ENCODE measurements at regions not wholly inside any gene's neighbourhood (a gene's known extent, or its start where the extent isn't known, plus 50 kb on each side); places are given as distances from the start of the nearest gene placed in this dataset.
"Not testable (repeated sequence)": the region's sequence is repeated elsewhere in the genome, so short reads cannot be mapped to it uniquely, and the experiment has no call there.

DNA sequence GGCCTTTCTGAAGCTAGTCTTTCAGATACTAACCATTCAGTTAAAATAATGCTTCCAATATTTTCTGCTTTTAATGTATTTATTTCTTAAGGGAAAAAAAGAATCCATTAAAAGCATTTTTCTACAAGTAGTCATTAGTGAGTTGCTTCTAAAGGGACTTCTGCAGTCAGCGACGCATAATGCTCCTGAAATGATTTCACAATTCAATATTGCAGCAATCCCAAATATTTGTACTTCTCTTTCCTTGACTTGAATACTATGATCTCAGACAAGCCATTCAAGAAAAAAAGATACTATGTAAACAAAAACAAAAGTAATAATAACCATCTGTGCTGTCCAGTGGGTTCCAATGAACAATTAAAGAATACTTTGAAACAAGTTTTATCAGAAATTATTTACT is 681.0 kb downstream of the DIPK2A start:
- no peak for DNase-seq

DNA sequence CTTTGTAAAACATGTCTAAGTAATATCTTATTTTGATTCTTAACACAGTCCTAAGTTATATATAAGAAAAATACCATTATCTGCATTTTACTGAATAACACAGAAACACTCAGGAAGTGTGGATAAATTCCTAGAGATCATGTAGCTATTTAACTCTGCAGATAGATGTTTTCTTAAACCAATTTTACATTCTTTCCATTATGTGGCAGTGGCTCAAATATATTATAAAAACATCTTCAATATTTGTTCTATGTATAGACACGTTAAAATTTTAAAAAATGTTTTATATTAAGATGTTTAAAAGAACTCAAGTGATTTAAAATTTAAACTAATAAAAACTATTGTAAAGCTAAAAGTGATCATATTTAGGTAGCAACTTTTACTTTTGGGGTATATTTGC is 683.8 kb downstream of the DIPK2A start:
- no peak for DNase-seq

DNA sequence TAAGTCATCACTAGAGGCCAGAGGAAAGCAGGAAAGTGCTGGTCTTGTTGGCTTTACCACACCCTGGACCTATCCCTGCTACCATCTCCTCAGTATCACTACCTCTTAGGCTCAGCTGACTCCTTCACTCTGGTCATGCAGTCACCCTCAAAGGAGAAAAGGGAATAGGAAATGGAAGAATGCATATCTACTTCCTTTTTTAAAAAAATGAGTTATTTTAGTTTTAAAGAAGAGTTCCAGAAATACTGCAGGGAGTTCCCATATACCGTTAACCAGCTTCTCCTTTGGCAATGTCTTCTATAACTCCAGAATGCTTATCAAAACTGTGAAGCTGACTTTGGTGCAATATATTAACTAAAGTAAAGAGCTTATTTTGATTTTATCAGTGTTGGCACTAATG is 688.6 kb downstream of the DIPK2A start:
- DNase-seq: no peak

DNA sequence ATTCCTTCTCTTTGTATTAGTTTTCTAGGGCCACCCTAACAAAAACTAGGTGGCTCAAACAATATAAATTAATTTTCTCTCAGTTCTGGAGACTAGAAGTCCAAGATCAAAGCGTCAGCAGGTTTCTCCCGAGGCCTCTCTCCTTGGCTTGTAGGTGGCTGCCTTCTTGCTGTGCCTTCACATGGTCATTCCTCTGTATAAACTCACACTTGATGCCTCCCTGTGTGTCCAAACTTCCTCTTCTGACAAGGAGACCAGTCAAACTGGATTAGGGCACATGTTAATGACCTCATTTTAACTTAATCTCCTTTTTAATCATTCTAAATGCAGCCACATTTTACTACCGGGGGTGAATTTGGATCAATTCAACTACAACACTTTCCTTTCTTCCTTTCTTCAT is 691.1 kb downstream of the DIPK2A start:
- DNase-seq: no peak

DNA sequence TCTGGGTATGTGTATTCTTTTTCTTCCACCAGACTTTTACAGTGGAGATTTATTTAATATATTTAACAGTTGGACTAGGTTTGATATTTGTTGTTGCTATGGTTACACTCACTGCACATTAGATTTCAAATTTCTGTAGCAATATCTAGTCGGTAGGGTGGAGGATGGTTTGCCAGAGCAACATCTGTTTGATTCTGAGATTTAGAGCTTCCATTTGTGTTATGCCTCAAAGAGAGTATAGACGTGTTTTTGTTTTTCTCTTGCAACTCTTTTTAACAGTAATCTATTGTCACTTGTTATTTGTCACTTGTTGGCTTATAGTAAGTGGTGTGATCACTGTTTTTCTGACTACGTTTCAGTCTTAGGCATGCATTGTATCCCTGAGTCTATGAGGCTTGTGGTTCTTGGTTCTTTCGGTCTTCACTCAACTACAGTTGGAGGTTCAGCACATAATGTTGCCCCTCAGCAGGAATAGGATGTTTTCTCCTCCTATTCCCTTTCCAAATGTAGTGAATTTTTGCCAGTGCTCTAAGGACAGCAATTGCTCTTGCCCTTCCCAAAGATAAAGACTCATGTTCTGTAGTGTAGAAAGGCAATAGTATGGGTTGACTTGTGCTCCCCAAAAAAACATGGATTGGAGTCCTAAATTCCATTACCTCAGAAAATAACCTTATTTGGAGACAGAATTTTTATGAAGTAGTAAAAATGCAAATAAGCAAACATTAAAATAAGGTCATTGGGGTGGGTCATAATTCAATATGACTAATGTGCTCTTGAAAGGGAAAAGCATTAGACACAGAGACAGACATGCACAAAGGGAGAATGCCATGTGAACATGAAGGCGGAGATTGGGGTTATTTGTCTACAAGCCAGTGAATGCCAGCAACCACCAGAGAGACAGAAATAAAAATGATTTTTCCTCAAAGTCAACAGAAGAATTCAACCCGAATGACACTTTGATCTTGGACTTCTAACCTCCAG is 692.1 kb downstream of the DIPK2A start:
- peak in 1 of 2 donors; percentile 92 for DNase-seq

DNA sequence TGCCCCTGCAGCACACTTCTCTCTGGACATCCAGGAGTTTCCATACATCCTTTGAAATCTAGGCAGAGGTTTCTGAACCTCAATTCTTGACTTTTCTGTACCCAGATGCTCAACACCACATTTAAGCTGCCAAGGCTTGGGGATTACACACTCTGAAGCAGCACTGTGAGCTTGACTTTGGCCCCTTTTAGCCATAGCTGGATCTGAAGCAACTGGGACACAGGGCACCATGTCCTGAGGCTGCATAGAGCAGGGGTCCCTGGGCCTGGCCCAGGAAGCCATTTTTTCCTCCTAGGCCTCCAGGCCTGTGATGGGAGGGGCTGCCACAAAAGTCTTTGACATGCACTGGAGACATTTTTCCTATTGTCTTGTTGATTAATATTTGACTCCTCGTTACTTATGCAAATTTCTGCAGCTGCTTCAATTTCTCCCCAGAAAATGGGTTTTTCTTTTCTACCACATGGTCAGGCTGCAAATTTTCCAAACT is 694.0 kb downstream of the DIPK2A start:
- DNase-seq: no peak

DNA sequence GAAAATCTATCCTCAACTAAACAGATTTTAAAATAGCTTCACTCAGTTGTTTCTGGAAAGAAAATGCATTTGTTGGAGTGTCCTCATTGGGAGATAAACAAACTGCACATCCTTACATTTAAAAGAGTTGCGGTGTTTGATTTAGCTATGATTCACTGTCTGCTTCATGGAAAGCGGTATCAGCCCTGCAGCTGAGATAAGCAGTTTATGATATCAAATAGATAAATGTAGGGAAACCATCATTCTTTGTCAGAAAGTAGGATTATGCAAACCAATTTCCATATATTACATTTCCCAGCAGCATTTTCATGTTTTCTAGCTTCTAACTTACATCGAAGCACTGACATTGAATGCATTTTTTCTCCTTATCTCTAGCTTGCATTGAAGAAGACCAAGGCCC is 698.9 kb downstream of the DIPK2A start:
- no peak for DNase-seq

DNA sequence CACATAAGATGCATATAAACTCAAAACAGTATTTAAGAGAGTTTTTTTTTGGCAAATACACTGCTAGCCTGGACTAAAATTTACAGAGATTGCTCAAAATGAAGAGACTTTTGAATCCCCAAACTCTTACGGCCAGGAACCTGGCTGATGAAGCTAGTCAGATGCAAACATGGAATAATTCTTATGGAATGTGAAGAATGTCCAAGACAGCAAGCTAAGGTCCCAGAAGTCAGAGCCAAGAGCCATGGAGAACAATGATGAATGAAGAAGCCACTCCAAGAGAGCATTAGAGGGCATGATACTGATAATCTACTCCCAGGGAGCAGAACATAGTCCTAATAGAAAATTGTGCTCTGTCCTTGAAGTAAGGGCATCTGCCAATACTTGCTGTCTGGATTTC is 705.5 kb downstream of the DIPK2A start:
- DNase-seq: no peak

DNA sequence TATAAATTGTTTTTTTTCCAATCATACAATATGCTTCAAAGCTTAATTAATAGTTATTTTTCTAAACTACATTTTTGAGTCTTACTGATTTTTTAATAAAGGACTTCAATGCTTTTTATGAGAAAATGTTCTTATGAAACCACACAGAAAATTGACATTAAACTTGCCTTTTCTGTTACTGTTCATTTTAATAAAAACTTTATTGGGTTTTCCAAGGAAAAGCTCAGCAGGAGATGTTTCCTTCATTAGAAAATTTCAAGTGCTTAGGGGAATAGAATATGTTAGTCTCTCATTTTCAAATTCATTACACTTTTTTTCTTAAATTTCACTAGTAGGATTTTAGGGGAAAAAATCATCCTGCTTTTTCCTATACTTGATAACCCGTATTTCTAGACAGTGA is 711.4 kb downstream of the DIPK2A start:
- no peak for DNase-seq

DNA sequence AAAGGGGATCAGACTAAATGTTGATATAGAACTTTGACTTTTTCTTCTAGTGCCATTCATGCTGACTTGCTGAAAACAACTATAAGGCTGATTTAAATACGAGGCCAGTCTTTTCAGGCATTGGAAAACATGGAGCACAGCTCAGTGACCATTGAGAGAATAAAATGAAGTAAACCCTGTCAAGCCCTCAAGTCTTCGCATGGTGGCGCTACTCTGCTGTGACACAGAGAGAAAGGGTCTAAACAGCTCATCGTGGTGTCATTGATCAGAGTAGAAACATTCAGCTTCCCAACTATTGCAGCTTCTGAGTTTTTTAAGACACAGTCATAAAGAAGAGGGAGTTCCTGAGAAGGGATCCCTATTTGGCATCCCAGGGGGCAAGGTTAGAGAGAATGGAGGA is 716.2 kb downstream of the DIPK2A start:
- no peak for DNase-seq

DNA sequence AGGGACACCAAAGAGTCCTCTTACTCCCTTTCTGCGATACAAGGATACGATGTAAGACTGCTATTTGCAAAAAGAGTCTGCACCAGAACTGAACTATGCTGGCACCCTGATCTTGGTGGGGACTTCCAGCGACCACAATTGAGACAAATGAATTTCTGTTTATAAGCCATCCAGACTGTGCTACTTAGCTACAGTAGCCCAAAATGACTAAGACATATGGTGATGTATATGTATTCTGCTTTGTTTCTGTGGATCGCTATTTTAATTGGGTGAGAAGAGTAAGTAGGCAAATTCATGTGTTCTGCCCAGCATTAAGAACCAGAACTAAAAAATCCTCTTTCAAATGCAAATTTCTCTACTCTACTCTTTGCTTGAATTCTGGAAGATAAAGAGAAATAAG is 720.9 kb downstream of the DIPK2A start:
- no peak for DNase-seq

DNA sequence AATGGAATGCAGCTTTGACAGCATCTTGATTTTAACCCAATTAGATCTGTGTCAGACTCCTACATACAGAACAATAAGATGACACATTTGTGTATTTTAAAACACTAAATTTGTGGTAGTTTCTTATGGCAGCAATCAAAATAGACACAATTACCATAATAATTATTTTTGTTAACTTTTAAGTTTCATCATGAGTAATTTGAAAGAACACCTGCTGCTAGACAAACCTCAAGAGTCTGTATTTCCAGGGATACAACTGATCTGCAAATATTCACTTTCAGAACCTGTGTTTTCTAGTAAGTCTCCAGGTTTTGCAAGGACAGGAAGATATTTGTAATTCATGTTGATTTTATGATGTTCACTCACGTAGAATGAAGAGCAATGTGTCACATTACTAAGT is 736.8 kb downstream of the DIPK2A start:
- no peak for DNase-seq

DNA sequence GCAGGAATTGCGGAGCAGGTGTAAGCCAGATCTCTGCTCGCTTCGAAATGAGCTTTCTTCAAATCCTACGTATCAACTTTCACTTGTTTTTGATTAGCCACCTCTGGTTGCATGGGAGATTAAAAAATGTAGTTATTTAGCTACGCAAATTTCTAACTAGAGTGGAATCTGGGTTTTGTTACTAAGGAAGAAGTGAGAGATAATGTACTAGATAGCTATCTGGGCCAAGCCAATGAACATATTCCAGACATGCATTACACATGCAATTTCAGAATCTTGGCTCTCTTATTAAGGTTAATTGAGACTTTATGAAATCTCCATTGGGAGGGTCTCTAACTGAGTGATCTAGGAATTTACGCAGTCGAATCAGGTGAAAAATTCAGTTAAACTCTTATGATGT is 765.7 kb downstream of the DIPK2A start:
- no peak for DNase-seq

DNA sequence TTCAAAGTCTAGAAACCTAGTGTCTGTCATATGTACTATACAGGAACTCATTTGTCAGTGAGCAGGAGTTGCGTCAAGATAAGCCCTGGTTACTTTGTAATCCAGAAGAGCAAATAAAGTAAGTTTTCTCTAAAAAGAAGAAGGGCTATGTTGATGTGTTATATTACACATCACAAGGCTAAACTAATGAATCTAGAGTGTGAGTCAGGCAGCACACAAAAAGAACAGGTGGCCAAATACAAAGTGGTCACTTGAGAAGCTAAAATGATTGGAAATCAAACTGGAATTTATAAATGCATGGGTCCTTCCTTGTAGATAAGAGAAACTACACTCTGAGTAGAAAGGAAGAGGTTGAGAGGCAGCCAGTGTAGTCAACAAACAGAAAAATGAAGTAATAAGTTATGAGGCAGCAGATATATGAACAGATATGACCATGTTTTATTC is 771.6 kb downstream of the DIPK2A start:
- no peak for DNase-seq

DNA sequence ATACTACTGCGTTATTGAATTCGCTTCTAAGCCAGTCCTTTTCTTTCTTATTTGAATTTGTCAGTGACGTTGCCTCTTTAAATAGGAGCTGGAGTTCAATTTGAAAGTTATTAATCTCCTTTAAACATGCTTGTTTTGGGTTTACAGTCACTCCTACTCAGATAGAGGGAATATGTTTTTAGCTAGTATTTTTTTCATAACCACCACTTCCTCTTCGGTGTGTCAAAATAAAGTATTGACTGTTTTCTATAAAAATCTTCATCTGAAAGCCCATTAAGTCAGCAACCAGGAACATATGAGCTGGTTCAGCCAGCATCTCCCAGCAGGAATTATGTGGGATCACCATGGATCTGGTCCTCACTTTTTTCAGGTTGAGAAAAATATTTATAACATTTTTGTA is 772.9 kb downstream of the DIPK2A start:
- DNase-seq: no peak

DNA sequence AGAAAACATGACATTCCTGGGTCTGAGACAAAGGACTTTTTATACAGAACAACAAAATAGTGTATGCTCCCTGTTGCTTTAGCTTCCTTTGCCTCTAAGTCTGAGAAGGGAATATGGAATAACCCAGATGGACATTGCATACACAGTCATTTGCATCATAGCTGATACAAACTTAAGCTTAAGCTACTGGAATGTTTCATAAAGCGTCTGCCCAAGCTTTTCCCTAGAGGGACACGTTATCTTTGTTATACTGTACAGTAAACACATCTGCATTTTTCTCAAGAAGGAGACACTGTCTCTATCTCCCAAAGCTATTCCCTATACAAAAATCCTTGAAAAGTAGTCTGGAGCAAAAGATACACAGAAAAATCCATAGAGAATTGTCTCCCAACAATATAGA is 775.0 kb downstream of the DIPK2A start:
- DNase-seq: no peak

DNA sequence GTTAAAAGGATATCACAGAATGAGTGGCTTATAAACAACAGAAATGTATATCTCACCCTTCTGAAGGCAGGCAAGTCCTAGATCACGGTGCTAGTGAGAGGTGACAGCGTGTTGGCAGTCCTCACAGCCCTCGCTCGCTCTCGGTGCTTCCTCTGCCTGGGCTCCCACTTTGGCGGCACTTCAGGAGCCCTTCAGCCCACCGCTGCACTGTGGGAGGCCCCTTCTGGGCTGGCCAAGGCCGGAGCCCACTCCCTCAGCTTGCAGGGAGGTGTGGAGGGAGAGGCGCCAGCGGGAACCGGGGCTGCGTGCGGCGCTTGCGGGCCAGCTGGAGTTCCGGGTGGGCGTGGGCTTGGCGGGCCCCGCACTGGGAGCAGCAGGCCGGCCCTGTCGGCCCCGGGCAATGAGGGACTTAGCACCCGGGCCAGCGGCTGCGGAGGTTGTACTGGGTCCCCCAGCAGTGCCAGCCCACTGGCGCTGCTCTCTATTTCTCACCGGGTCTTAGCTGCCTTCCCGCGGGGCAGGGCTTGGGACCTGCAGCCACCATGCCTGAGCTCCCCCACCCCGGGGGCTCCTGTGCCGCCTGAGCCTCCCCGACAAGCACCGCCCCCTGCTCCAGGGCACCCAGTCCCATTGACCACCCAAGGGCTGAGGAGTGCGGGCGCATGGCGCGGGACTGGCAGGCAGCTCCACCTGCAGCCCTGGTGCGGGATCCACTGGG is 778.1 kb downstream of the DIPK2A start:
- not testable (repeated sequence) for DNase-seq

DNA sequence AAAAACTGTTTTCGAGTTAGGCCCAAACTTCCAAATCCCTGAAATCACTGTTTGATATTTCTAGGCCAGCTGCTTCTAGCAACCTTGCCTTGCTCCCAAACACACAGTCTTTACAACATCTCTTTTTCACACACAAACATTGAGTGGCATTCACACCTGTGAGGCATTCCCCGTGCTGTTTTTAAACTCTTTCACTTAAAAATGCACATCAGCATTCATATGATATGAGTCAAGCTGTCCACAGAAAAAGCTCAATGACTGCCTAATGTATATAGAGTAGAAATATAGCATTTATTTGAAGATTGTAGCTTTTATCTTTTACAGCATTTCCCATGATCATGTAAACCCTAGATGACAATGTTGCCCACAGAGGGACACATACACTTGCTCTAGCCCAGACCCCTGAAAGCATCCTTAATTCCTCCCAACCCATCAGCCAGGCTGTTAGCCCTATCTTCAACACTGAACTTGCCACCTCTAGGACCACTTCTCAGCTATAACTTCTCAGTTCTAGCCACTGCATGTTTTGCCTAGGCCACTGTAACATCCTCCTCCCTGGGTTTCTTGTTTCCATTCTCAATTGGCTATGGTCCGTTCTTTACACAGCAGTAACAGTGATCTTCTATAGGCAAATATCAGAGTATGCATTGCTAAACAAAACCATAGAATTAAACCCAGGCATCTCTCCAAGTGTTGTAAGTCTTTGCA is 782.6 kb downstream of the DIPK2A start:
- DNase-seq: no peak

DNA sequence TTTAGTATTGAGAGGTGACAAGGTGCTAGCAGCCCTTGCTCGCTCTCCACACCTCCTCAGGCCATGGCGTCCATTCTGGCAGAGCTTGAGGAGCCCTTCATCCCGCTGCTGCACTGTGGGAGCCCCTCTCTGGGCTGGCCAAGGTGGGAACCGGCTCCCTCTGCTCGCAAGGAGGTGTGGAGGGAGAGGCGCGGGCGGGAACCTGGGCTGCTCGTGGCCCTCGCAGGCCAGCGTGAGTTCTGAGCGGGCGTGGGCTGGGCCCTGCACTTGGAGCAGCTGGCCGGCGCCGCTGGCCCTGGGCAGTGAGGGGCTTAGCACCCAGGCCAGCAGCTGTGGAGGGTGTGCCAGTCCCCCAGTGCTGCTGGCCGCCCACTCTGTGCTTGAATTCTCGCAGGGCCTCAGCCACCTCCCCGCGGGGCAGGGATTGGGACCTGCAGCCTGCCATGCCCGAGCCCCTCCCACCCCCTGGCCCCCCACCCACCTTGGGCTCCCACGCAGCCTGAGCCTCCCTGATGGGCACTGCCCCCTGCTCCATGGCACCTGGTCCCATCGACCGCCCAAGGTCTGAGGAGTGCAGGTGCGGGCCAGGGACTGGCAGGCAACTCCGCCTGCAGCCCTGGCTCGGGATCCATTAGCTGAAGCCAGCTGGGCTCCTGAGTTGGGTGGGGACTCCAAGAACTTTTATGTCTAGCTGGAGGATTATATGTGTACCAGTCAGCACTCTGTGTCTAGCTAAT is 785.2 kb downstream of the DIPK2A start:
- DNase-seq: no peak

DNA sequence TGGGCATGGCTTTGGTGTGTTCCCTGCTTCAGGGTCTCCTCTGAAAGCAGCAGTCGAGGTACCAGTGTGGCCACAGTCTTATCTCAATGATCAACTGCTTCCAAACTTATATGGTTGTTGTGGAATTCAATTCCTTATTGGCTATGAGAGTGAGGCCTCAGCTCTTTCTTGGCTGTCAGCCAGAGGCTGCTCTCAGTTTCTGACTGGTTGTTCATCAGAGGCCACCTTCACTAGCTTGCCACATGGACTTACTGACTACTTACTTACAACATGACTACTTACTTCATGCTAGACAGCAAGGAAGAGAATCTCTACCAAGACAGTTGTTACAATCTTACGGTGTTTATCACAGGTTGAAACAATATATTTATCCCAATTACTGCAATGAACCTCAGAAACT is 789.2 kb downstream of the DIPK2A start:
- DNase-seq: no peak

DNA sequence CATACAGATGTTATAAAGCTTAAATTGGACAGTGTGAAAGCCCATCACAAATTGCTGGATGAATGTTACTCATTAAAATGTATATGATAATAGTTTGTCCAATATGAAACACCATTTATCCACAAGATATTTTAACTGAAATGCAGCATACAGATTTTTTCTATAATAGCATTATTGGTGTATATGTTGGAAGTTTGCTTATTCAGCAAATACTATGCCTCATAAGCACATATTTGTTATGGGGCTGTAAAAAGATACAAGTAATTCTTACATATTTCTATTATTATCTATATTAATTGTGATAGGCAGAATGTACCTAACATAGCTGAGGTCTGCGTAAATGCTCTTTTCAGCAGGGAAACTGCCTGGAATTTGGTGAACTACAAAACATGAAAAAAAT is 790.5 kb downstream of the DIPK2A start:
- no peak for DNase-seq

DNA sequence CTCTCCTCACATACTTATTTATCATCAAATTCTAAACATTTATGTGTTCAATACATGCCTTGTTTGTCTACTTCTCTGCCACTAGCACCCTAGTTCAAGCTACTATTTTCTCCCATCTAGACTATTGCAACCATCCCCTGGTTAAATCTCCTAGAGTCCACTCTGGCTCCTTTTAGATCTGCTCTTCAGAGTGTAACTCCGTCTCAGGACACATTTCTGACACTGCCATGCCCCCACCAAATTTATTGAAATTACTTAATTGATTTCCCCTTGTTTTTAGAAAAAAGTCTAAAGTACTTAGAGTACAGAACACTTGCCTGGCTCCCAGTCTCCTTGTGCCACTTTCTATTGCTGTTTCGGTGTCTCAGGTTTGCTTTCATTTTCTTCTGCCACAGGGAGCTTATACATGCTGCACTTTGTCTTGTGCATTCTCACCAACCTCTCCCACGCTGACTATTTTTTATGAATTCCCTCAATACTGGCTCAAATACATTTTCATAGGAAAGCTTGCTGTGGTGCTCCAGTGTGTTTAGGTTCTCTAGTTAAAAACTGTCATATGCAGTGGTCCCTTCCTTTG is 792.3 kb downstream of the DIPK2A start:
- DNase-seq: peak in 1 of 2 donors; percentile 73

Data from hippocampal formation (tissue), 2 donors.